Stimulated activated CD4-positive, alpha-beta T cell treated with anti-CD3 and anti-CD28 coated beads, Interleukin-1b, Interleukin-23, amount 100 ng/mL, for 1 hour (primary cell): ENCODE measurements at regions not wholly inside any gene's neighbourhood (a gene's known extent, or its start where the extent isn't known, plus 50 kb on each side); places are given as distances from the start of the nearest gene placed in this dataset.
"Not testable (repeated sequence)": the region's sequence is repeated elsewhere in the genome, so short reads cannot be mapped to it uniquely, and the experiment has no call there.

ENCODE experiments used
- DNase-seq, 2 donors: peaks; one replicate each; pipeline ENCODE4 v3.0.0-alpha.2; 2020; ENCODE audit warnings: low read depth in 2 of 2

GRCh38 chr2:131738996-131739434 is 211.3 kb downstream of the CCDC74A start:
- not testable (repeated sequence) for DNase-seq

GRCh38 chr2:131753640-131754561 is 226.2 kb downstream of the CCDC74A start:
- DNase-seq = no peak

- no peak for DNase-seq
These were observed 227.4 kb downstream of the CCDC74A start for GRCh38 chr2:131754929-131755720.

GRCh38 chr2:131756141-131756907 is 228.6 kb downstream of the CCDC74A start:
- no peak for DNase-seq

- not testable (repeated sequence) for DNase-seq
These were observed 231.3 kb downstream of the CCDC74A start for GRCh38 chr2:131758941-131759340.

GRCh38 chr2:131774955-131775555 is 247.4 kb downstream of the CCDC74A start:
- DNase-seq = not testable (repeated sequence)

- not testable (repeated sequence) for DNase-seq
These were observed 248.3 kb downstream of the CCDC74A start for GRCh38 chr2:131775903-131776506.

GRCh38 chr2:131780446-131780845 is 252.8 kb downstream of the CCDC74A start:
- DNase-seq = not testable (repeated sequence)

GRCh38 chr2:131801210-131801744 is 273.6 kb downstream of the CCDC74A start:
- DNase-seq = no peak

GRCh38 chr2:131801745-131802350 is 274.2 kb downstream of the CCDC74A start:
- peak; percentile 50 to 68 for DNase-seq

- peak in 1 of 2 donors; percentile 10 for DNase-seq
These were observed 274.7 kb downstream of the CCDC74A start for GRCh38 chr2:131802351-131802836.

- DNase-seq = not testable (repeated sequence)
These were observed 275.5 kb downstream of the CCDC74A start for GRCh38 chr2:131803237-131803636.

GRCh38 chr2:131812605-131813004 is 284.9 kb downstream of the CCDC74A start:
- DNase-seq = not testable (repeated sequence)

GRCh38 chr2:131813378-131813777 is 285.7 kb downstream of the CCDC74A start:
- DNase-seq = not testable (repeated sequence)

GRCh38 chr2:131818267-131818973 is 290.7 kb downstream of the CCDC74A start:
- not testable (repeated sequence) for DNase-seq

GRCh38 chr2:131822237-131822721 is 294.6 kb downstream of the CCDC74A start:
- not testable (repeated sequence) for DNase-seq

GRCh38 chr2:131823058-131823457 is 295.4 kb downstream of the CCDC74A start:
- not testable (repeated sequence) for DNase-seq

GRCh38 chr2:131824986-131825385 is 297.3 kb downstream of the CCDC74A start:
- not testable (repeated sequence) for DNase-seq
